ENCODE measurements at regions not wholly inside any gene's neighbourhood (a gene's known extent, or its start where the extent isn't known, plus 50 kb on each side); places are given as distances from the start of the nearest gene placed in this dataset.

- Histone ChIP-seq H2AFZ (ENCODE audit: low read depth, low read length) (no peak overlapping the region), H3K4me2 (ENCODE audit: insufficient read depth, low read length) (no peak overlapping the region), H3K9me1 (replicated peaks; ENCODE audit: control insufficient read depth, extremely low read depth, insufficient read depth, low read length) (no peaks in the 10 kb centered on the region), H3K4me3 (replicated peaks in 1 of 3; ENCODE audit: insufficient read depth in 1 of 3, low read depth in 1 of 3, low read length in 3 of 3) (no peak overlapping the region), H3K36me3 (ENCODE audit: control insufficient read depth in 2 of 2, extremely low read depth in 1 of 2, insufficient read depth in 2 of 2, low read length in 2 of 2) (no peaks in the 10 kb centered on the region), H3K9ac (replicated peaks; ENCODE audit: extremely low read depth, insufficient read depth, low read length) (no peak overlapping the region), H3K27me3 (ENCODE audit: control insufficient read depth in 2 of 2, insufficient read depth in 2 of 2, low read length in 2 of 2) (no peaks in the 10 kb centered on the region), H4K20me1 (replicated peaks; ENCODE audit: control insufficient read depth, extremely low read depth, insufficient read depth, low read length) (no peaks in the 10 kb centered on the region), H3K9me3 (replicated peaks; ENCODE audit: control insufficient read depth, insufficient read depth, low read length) (no peaks in the 10 kb centered on the region), H3K79me2 (ENCODE audit: control insufficient read depth, insufficient read depth, low read length) (no peaks in the 10 kb centered on the region), H3K4me1 (ENCODE audit: control insufficient read depth, extremely low read depth, insufficient read depth, low read length) (no peaks in the 10 kb centered on the region), H3K27ac (ENCODE audit: insufficient read depth, low read depth, low read length) (no peak overlapping the region)
- no peak for DNase-seq (ENCODE audit: low read depth, low spot score)
- ChIA-PET POLR2A (no interaction called here), CTCF (no interaction called here)
- no peak for TF ChIP-seq MYC (IDR thresholded peaks at IDR 0.05; ENCODE audit: low read depth, low read length)
- TF ChIP-seq POLR2A (IDR thresholded peaks at IDR 0.05; ENCODE audit: low read depth, low read length), result no peak
- TF ChIP-seq MAX (IDR thresholded peaks at IDR 0.05; ENCODE audit: insufficient read depth, insufficient read length), result no peak
- TF ChIP-seq EZH2 (IDR thresholded peaks at IDR 0.05; ENCODE audit: borderline replicate concordance, low read depth, low read length, severe bottlenecking), result no peak
- dilution Hi-C loops (cut with MboI; ENCODE audit: extremely low pct_ligation_motif_present, low sequenced_read_pairs), result no loop called here
- FAIRE-seq, result no peak
- BruUV-seq (replicated peaks), result no TSS peak
- intact Hi-C loops (cut with micrococcal nuclease), result no loop called here
These were observed 675.3 kb upstream of the CCNG1 start for GRCh38 chr5:162762119-162762518.

GRCh38 chr5:162769019-162769418 is 668.4 kb upstream of the CCNG1 start:
- H3K4me2 ChIP-seq (ENCODE audit: insufficient read depth, low read length), result no peak overlapping the region
- TF ChIP-seq, protein P1, sequence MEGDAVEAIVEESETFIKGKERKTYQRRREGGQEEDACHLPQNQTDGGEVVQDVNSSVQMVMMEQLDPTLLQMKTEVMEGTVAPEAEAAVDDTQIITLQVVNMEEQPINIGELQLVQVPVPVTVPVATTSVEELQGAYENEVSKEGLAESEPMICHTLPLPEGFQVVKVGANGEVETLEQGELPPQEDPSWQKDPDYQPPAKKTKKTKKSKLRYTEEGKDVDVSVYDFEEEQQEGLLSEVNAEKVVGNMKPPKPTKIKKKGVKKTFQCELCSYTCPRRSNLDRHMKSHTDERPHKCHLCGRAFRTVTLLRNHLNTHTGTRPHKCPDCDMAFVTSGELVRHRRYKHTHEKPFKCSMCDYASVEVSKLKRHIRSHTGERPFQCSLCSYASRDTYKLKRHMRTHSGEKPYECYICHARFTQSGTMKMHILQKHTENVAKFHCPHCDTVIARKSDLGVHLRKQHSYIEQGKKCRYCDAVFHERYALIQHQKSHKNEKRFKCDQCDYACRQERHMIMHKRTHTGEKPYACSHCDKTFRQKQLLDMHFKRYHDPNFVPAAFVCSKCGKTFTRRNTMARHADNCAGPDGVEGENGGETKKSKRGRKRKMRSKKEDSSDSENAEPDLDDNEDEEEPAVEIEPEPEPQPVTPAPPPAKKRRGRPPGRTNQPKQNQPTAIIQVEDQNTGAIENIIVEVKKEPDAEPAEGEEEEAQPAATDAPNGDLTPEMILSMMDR (IDR thresholded peaks at IDR 0.05; ENCODE audit: extremely low read depth in 1 of 2, insufficient read depth in 1 of 2, low read depth in 1 of 2, low read length in 2 of 2), result no peak
- TF ChIP-seq JUN (IDR thresholded peaks at IDR 0.05; ENCODE audit: borderline replicate concordance, insufficient read depth, insufficient read length, low read depth) (no peak), EZH2 (IDR thresholded peaks at IDR 0.05; ENCODE audit: borderline replicate concordance, low read depth, low read length, severe bottlenecking) (no peak), FOS (IDR thresholded peaks at IDR 0.05; ENCODE audit: borderline replicate concordance, insufficient read depth, low read length) (no peak), GATA2 (IDR thresholded peaks at IDR 0.05; ENCODE audit: insufficient read depth, insufficient read length, low read depth, low read length) (no peak), MAX (IDR thresholded peaks at IDR 0.05; ENCODE audit: insufficient read depth, insufficient read length) (no peak), POLR2AphosphoS5 (IDR thresholded peaks at IDR 0.05; ENCODE audit: insufficient read depth, low read depth, low read length) (no peak), MYC (IDR thresholded peaks at IDR 0.05; ENCODE audit: low read depth, low read length) (no peak), POLR2A (IDR thresholded peaks at IDR 0.05; ENCODE audit: low read depth, low read length) (no peak)
- FAIRE-seq, result no peak
- no TSS peak for BruUV-seq (replicated peaks)
- H3K79me2 ChIP-seq (ENCODE audit: control insufficient read depth, insufficient read depth, low read length), result no peaks in the 10 kb centered on the region
- intact Hi-C loops (cut with micrococcal nuclease) (no loop called here), dilution Hi-C loops (cut with MboI; ENCODE audit: extremely low pct_ligation_motif_present, low sequenced_read_pairs) (no loop called here)
- no peak overlapping the region for H3K27ac ChIP-seq (ENCODE audit: insufficient read depth, low read depth, low read length)
- no peak overlapping the region for H3K4me3 ChIP-seq (replicated peaks in 1 of 3; ENCODE audit: insufficient read depth in 1 of 3, low read depth in 1 of 3, low read length in 3 of 3)
- H3K4me1 ChIP-seq (ENCODE audit: control insufficient read depth, extremely low read depth, insufficient read depth, low read length), result no peaks in the 10 kb centered on the region
- no peaks in the 10 kb centered on the region for H4K20me1 ChIP-seq (replicated peaks; ENCODE audit: control insufficient read depth, extremely low read depth, insufficient read depth, low read length)
- H3K27me3 ChIP-seq (ENCODE audit: control insufficient read depth in 2 of 2, insufficient read depth in 2 of 2, low read length in 2 of 2), result no peaks in the 10 kb centered on the region
- H3K36me3 ChIP-seq (ENCODE audit: control insufficient read depth in 2 of 2, extremely low read depth in 1 of 2, insufficient read depth in 2 of 2, low read length in 2 of 2), result no peaks in the 10 kb centered on the region
- H3K9ac ChIP-seq (replicated peaks; ENCODE audit: extremely low read depth, insufficient read depth, low read length), result no peak overlapping the region
- CTCF ChIA-PET, result no interaction called here
- H2AFZ ChIP-seq (ENCODE audit: low read depth, low read length), result no peak overlapping the region
- DNase-seq (ENCODE audit: low read depth, low spot score), result no peak
- no peaks in the 10 kb centered on the region for H3K9me3 ChIP-seq (replicated peaks; ENCODE audit: control insufficient read depth, insufficient read depth, low read length)
- no peaks in the 10 kb centered on the region for H3K9me1 ChIP-seq (replicated peaks; ENCODE audit: control insufficient read depth, extremely low read depth, insufficient read depth, low read length)
- POLR2A ChIA-PET, result no interaction called here

All from endothelial cell of umbilical vein (primary cell).